ENCODE measurements at regions not wholly inside any gene's neighbourhood (a gene's known extent, or its start where the extent isn't known, plus 50 kb on each side); places are given as distances from the start of the nearest gene placed in this dataset.

- DNase-seq: peak; percentile 50
Observed at GRCh38 chr11:134566311-134566710, 154.3 kb upstream of the B3GAT1 start.

GRCh38 chr11:134565343-134565891 lies 153.4 kb upstream of the B3GAT1 start:
- DNase-seq: peak; percentile 21

GRCh38 chr11:134564472-134565200 lies 152.6 kb upstream of the B3GAT1 start:
- DNase-seq: peak; percentile 19

- peak; percentile 46 for DNase-seq
Observed at GRCh38 chr11:134562941-134563471, 151.0 kb upstream of the B3GAT1 start.

- DNase-seq: peak; percentile 62
Observed at GRCh38 chr11:134562196-134562595, 150.2 kb upstream of the B3GAT1 start.

- DNase-seq: peak; percentile 78
Observed at GRCh38 chr11:134561331-134561720, 149.3 kb upstream of the B3GAT1 start.

GRCh38 chr11:134560566-134561330 lies 148.7 kb upstream of the B3GAT1 start:
- DNase-seq: peak; percentile 90

GRCh38 chr11:134560066-134560465 lies 148.0 kb upstream of the B3GAT1 start:
- peak; percentile 81 for DNase-seq

GRCh38 chr11:134559602-134559962 lies 147.5 kb upstream of the B3GAT1 start:
- DNase-seq: peak; percentile 51

GRCh38 chr11:134558916-134559601 lies 147.0 kb upstream of the B3GAT1 start:
- DNase-seq: no peak

- DNase-seq: no peak
Observed at GRCh38 chr11:134558258-134558835, 146.3 kb upstream of the B3GAT1 start.

- peak; percentile 38 for DNase-seq
Observed at GRCh38 chr11:134557571-134558257, 145.7 kb upstream of the B3GAT1 start.

- DNase-seq: no peak
Observed at GRCh38 chr11:134556186-134556585, 144.1 kb upstream of the B3GAT1 start.

GRCh38 chr11:134555510-134555909 lies 143.5 kb upstream of the B3GAT1 start:
- no peak for DNase-seq

- DNase-seq: peak; percentile 29
Observed at GRCh38 chr11:134554861-134555260, 142.8 kb upstream of the B3GAT1 start.

- DNase-seq: no peak
Observed at GRCh38 chr11:134554106-134554505, 142.1 kb upstream of the B3GAT1 start.

GRCh38 chr11:134552749-134553148 lies 140.7 kb upstream of the B3GAT1 start:
- no peak for DNase-seq

- peak; percentile 33 for DNase-seq
Observed at GRCh38 chr11:134545521-134545920, 133.5 kb upstream of the B3GAT1 start.

- peak; percentile 90 for DNase-seq
Observed at GRCh38 chr11:134544095-134544815, 132.2 kb upstream of the B3GAT1 start.

GRCh38 chr11:134543645-134544044 lies 131.6 kb upstream of the B3GAT1 start:
- DNase-seq: no peak

GRCh38 chr11:134543241-134543640 lies 131.2 kb upstream of the B3GAT1 start:
- DNase-seq: peak; percentile 52
